ENCODE measurements at regions not wholly inside any gene's neighbourhood (a gene's known extent, or its start where the extent isn't known, plus 50 kb on each side); places are given as distances from the start of the nearest gene placed in this dataset.

DNA sequence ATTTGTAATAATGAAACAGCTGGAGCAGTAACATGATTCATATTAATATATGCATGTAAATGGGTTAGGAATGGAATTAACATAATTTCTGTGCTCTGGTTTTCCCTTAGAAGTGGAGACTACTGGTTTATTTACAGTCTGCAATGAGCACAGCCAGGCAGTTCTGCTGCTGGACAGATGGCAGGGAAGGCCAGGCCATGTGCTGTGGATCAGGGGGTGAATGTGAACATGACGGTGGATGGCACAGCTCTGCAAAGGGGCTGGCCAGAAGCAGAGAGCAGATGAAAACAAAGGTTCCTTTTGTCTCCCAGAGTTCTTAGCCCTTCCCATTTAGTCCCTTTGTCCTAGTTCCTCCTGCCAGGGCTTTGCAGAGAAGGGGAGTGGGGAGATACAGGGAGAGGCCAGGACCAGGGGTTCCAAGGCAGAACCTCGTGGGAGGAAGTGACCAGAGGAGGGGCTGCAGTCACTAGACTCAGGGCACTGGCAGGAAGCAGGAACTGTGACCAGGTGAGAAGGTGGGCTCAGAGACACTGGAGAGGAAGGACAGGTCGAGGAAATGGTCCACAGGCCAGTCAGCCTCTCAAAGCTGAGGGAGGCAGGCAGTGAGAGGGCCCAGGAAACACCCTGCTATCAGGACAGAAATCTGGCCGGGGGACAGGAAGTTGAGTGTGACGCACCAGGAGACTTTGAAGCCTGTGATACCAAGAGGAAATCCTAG, 112.9 kb upstream of the ATP8B1 start:
- Mint-ChIP-seq H3K4me3 (ENCODE audit: unreplicated experiment) (no peak overlapping the region), H3K4me1 (ENCODE audit: low read depth, unreplicated experiment) (no peaks in the 10 kb centered on the region), H3K27me3 (ENCODE audit: insufficient read depth, unreplicated experiment) (no peaks in the 10 kb centered on the region), H3K36me3 (ENCODE audit: insufficient read depth, unreplicated experiment) (no peaks in the 10 kb centered on the region), H3K27ac (ENCODE audit: unreplicated experiment) (no peak overlapping the region), H3K9me3 (ENCODE audit: unreplicated experiment) (no peaks in the 10 kb centered on the region)
- TF ChIP-seq, protein P1, sequence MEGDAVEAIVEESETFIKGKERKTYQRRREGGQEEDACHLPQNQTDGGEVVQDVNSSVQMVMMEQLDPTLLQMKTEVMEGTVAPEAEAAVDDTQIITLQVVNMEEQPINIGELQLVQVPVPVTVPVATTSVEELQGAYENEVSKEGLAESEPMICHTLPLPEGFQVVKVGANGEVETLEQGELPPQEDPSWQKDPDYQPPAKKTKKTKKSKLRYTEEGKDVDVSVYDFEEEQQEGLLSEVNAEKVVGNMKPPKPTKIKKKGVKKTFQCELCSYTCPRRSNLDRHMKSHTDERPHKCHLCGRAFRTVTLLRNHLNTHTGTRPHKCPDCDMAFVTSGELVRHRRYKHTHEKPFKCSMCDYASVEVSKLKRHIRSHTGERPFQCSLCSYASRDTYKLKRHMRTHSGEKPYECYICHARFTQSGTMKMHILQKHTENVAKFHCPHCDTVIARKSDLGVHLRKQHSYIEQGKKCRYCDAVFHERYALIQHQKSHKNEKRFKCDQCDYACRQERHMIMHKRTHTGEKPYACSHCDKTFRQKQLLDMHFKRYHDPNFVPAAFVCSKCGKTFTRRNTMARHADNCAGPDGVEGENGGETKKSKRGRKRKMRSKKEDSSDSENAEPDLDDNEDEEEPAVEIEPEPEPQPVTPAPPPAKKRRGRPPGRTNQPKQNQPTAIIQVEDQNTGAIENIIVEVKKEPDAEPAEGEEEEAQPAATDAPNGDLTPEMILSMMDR (IDR thresholded peaks at IDR 0.05; ENCODE audit: insufficient read depth in 1 of 2, low read depth in 1 of 2, low read length in 1 of 2, severe bottlenecking in 1 of 2, unreplicated experiment in 1 of 2) = no peak
- no TSS peak for BruUV-seq (replicated peaks)
- Histone ChIP-seq H3K4me3 (ENCODE audit: low read depth, low read length) (no peak overlapping the region), H3K27me3 (replicated peaks; ENCODE audit: control insufficient read depth, insufficient read depth, low read length) (no peaks in the 10 kb centered on the region), H3K36me3 (ENCODE audit: control insufficient read depth, insufficient read depth, low read length) (no peaks in the 10 kb centered on the region), H3K4me1 (no peaks in the 10 kb centered on the region), H3K9me3 (no peaks in the 10 kb centered on the region)
- intact Hi-C loops (cut with micrococcal nuclease; ENCODE audit: unreplicated experiment) = no loop called here
- POLR2A ChIA-PET = no interaction called here
- DNase-seq = no peak
- CTCF ChIA-PET = no interaction called here

- DNase-seq = no peak
- TF ChIP-seq, protein P1 (IDR thresholded peaks at IDR 0.05; ENCODE audit: insufficient read depth in 1 of 2, low read depth in 1 of 2, low read length in 1 of 2, severe bottlenecking in 1 of 2, unreplicated experiment in 1 of 2) = no peak
- Mint-ChIP-seq H3K9me3 (ENCODE audit: unreplicated experiment) (no peaks in the 10 kb centered on the region), H3K4me1 (ENCODE audit: low read depth, unreplicated experiment) (no peaks in the 10 kb centered on the region), H3K27me3 (ENCODE audit: insufficient read depth, unreplicated experiment) (no peaks in the 10 kb centered on the region), H3K36me3 (ENCODE audit: insufficient read depth, unreplicated experiment) (no peaks in the 10 kb centered on the region), H3K4me3 (ENCODE audit: unreplicated experiment) (no peak overlapping the region), H3K27ac (ENCODE audit: unreplicated experiment) (no peak overlapping the region)
- ChIA-PET CTCF (no interaction called here), POLR2A (no interaction called here)
- Histone ChIP-seq H3K27me3 (replicated peaks; ENCODE audit: control insufficient read depth, insufficient read depth, low read length) (no peaks in the 10 kb centered on the region), H3K9me3 (no peaks in the 10 kb centered on the region), H3K4me3 (ENCODE audit: low read depth, low read length) (no peak overlapping the region), H3K36me3 (ENCODE audit: control insufficient read depth, insufficient read depth, low read length) (no peaks in the 10 kb centered on the region), H3K4me1 (no peaks in the 10 kb centered on the region)
- intact Hi-C loops (cut with micrococcal nuclease; ENCODE audit: unreplicated experiment) = no loop called here
- BruUV-seq (replicated peaks) = no TSS peak
Observed at GRCh38 chr18:57915248-57915647, 112.1 kb upstream of the ATP8B1 start.

DNA sequence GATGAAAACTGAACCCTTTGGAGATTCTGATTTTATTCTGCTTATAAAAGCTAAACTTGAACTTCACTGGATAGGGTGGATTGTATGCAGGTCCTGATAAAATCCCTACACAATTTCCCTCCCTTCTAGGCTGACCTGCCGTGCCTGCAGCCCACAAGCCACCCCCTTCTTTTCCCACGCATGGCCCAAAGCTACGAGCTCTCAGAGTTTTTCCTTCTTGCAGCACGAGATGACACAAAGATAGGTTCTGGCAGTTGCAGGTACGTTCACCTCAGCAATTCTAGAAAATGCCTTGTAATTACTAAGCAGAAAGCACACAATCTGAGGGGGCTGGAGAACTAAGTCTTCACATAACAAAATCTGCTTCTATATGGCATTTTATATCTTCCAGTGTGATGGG, 110.6 kb upstream of the ATP8B1 start:
- no peaks in the 10 kb centered on the region for H3K4me1 Mint-ChIP-seq (ENCODE audit: low read depth, unreplicated experiment)
- TF ChIP-seq, protein P1 (IDR thresholded peaks at IDR 0.05; ENCODE audit: insufficient read depth in 1 of 2, low read depth in 1 of 2, low read length in 1 of 2, severe bottlenecking in 1 of 2, unreplicated experiment in 1 of 2) = no peak
- Histone ChIP-seq H3K4me3 (ENCODE audit: low read depth, low read length) (no peak overlapping the region), H3K9me3 (no peaks in the 10 kb centered on the region), H3K4me1 (no peaks in the 10 kb centered on the region), H3K36me3 (ENCODE audit: control insufficient read depth, insufficient read depth, low read length) (no peaks in the 10 kb centered on the region), H3K27me3 (replicated peaks; ENCODE audit: control insufficient read depth, insufficient read depth, low read length) (no peaks in the 10 kb centered on the region)
- POLR2A ChIA-PET = no interaction called here
- no peaks in the 10 kb centered on the region for H3K36me3 Mint-ChIP-seq (ENCODE audit: insufficient read depth, unreplicated experiment)
- no peaks in the 10 kb centered on the region for H3K27me3 Mint-ChIP-seq (ENCODE audit: insufficient read depth, unreplicated experiment)
- intact Hi-C loops (cut with micrococcal nuclease; ENCODE audit: unreplicated experiment) = no loop called here
- no peak overlapping the region for H3K27ac Mint-ChIP-seq (ENCODE audit: unreplicated experiment)
- H3K9me3 Mint-ChIP-seq (ENCODE audit: unreplicated experiment) = no peaks in the 10 kb centered on the region
- DNase-seq = no peak
- BruUV-seq (replicated peaks) = no TSS peak
- no peak overlapping the region for H3K4me3 Mint-ChIP-seq (ENCODE audit: unreplicated experiment)
- CTCF ChIA-PET = interaction anchor here (0.7 kb wide), 1 partner anchor 395 kb away, joined by 4 read pairs; no protein-coding TSS in a partner anchor
